Tibial nerve (tissue), 3 donors: ENCODE measurements at regions not wholly inside any gene's neighbourhood (a gene's known extent, or its start where the extent isn't known, plus 50 kb on each side); places are given as distances from the start of the nearest gene placed in this dataset.
"Not testable (repeated sequence)": the region's sequence is repeated elsewhere in the genome, so short reads cannot be mapped to it uniquely, and the experiment has no call there.

Experiments
- CTCF ChIP-seq, 5 experiments: fragments of 200-600 bp in 3 of 5; fragments of 450-650 bp in 2 of 5; sonication (generic) in 3 of 5; IDR thresholded peaks; one replicate each; pipeline ENCODE4 v1.5.1; 2016 to 2019; ENCODE audit warnings: antibody characterized with exemption in 5 of 5, mild to moderate bottlenecking in 3 of 5, moderate library complexity in 2 of 5
- POLR2A ChIP-seq, 2 donors: fragments of 450-650 bp; IDR thresholded peaks; one replicate each; pipeline ENCODE4 v1.6.1; 2017; ENCODE audit warnings: antibody characterized with exemption in 2 of 2, mild to moderate bottlenecking in 2 of 2, moderate library complexity in 2 of 2

- not testable (repeated sequence) for TF ChIP-seq CTCF, POLR2A (IDR thresholded peaks at IDR 0.05)
Measured at GRCh38 chr6:8846680-8847079, 411.3 kb upstream of the SLC35B3 start.
